Muscle of arm (tissue), 1 donor: ENCODE measurements at regions not wholly inside any gene's neighbourhood (a gene's known extent, or its start where the extent isn't known, plus 50 kb on each side); places are given as distances from the start of the nearest gene placed in this dataset.
"Not testable (repeated sequence)": the region's sequence is repeated elsewhere in the genome, so short reads cannot be mapped to it uniquely, and the experiment has no call there.

Source experiments
- DNase-seq: peaks from one replicate; pipeline ENCODE4 v3.0.0-alpha.2; 2013

DNA sequence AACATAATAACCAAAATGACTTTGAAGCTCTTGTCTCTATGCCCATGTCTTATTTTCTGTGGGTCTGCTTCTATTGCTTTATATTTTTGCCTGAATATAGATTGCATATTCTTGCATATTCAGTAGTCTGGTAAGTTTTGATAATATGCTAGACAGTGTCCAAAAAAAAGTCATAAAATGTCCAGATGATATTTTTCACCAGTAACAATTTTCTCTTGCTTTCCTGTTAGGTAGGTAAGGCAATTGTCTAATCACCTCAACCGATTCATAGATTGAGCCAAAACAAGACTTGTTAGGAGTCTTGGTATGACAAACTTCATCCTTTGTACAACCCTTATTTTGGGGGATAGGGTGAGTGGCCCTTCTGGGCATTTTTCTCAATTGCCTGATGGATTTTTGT, 277.0 kb upstream of the NRP1 start:
- no peak for DNase-seq

DNA sequence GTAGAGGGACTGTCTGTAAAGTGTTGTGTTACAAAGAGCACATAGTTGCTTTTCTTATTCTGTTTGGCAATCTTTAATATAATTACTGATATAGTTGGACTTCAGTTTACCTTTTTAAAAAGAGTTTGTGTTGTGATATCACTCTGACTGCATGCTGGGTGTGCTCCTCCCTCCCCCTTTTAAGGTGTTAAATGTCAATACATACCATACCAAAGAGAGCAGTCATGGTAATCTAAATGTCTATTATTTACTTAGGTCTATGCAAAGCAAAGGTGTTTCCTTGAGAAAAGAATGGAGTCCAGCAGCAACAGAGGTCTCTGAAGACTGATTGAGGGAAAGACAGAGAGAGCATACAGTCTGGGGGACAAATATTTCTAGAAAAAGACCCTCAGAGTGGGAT, 275.1 kb upstream of the NRP1 start:
- no peak for DNase-seq

GRCh38 chr10:33602278-33602677, 267.8 kb upstream of the NRP1 start:
- DNase-seq = no peak

- no peak for DNase-seq
Measured at GRCh38 chr10:33600381-33600780, 265.9 kb upstream of the NRP1 start.

GRCh38 chr10:33596422-33596821, 262.0 kb upstream of the NRP1 start:
- no peak for DNase-seq

DNA sequence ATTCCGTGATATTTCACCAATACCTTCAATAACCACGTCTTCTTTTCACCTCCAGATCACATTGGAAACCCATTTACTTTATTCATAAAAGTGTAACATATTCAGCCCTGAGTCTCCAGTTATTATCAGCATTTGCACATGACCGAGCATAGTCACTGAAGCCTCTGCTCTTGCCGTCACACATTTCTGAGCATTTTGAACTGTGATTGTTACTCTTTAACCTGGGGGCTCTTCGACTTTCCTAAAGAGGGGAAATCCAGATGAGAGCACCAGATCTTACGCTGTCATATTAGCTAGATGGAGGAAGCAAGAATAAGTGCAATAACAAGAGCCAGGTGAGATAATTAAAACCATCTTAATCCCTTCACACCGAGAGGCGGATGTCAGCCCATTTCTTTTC, 260.0 kb upstream of the NRP1 start:
- DNase-seq = no peak

- no peak for DNase-seq
Measured at GRCh38 chr10:33588974-33589600, 254.6 kb upstream of the NRP1 start.

GRCh38 chr10:33584596-33584995, 250.1 kb upstream of the NRP1 start:
- not testable (repeated sequence) for DNase-seq

DNA sequence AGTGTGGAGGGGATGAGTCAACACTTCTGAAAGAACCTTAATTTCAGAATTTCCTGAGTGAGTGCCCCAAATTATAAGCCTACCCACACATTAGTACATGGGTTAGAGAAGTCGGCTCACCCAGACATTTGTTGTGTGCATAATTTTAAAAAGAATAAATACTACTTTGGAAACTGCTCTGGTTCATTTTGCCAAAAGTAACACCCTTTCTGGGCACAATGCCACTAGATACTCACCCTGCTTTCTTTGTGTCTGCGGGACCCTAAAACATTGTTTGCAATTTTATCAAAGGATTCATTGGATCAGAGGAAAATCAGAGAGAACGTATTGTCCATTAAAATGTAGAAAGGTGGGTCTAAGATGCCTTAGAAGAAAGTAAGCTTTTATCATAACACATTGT, 245.5 kb upstream of the NRP1 start:
- DNase-seq = no peak

GRCh38 chr10:33573606-33574005, 239.1 kb upstream of the NRP1 start:
- no peak for DNase-seq

- no peak for DNase-seq
Measured at GRCh38 chr10:33571616-33572015, 237.1 kb upstream of the NRP1 start.

DNA sequence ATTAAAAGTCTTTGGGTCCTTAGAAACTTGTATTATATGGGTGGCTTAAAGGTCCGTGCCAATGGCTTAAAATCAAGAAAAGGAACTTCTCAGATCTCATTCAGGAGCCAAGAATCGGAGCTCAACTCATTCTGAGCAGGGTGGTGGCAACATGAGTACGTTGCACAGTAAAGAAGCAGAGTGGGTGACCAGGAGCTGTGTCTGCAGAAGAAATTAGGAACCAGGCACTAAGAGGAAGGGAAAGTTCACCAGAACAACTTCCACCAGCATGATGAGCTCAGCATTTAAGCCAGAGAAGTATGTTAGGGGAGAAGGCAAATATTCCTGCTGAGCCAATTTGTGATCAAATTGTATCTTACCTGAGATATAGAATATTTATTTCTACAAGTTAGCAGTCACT, 236.0 kb upstream of the NRP1 start:
- DNase-seq = peak; percentile 14

- no peak for DNase-seq
Measured at GRCh38 chr10:33569702-33570101, 235.2 kb upstream of the NRP1 start.

DNA sequence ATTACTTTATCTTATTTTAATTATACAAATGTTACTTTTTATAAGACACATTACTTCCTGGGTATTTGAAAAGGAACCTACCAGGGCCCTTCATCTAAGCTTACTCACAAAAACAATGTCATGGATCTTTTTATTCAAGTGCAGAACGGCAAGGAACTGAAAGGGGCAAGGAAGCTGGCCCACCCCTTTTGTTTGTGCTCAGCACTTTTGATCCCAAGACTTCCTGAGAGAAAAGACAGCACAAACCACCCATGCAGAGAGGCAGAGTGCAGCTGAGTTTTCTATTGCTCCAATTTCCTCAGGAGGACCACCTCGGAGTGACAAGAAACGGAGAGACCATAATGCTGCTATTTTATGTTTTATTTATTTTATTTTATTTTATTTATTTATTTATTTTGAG, 232.0 kb upstream of the NRP1 start:
- no peak for DNase-seq

DNA sequence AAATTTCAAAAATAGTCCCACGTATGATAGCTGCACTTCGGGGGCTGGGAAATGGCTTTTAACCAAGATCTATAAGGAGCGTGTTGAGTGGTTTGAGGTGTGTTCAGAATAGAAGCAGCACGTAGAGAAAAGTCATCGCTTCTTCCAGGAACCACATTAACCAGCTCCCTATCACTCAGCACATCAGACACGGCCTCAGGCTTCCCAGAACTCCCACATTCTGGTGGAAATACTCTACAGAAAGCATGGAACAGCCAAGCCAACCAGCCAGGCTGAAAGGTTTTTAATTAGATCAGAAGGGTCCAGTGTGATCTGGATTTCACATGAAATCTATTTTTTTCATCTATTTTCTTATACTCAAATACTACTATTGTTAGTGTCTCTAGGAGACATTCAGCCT, 231.5 kb upstream of the NRP1 start:
- DNase-seq = no peak

GRCh38 chr10:33565231-33565630, 230.8 kb upstream of the NRP1 start:
- no peak for DNase-seq

GRCh38 chr10:33559105-33559504, 224.6 kb upstream of the NRP1 start:
- peak; percentile 29 for DNase-seq

DNA sequence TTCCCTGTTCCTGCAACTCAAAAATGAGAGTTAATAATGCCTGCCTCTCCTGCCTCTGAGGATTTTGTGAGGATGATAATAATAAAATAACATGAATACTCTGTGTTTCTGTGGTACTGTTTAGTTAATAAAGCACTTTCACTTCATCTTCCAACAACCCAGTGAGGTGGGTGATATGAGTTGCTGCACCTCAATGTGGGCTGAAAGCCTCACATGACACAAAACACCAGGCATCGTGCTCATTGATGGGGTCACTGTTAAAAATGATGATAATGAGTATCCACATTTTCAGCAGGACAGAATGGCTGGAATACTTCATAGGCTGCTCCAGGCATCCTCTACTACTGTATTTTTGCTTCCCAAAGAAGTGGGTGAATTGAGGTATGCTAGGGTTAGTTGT, 222.8 kb upstream of the NRP1 start:
- no peak for DNase-seq

DNA sequence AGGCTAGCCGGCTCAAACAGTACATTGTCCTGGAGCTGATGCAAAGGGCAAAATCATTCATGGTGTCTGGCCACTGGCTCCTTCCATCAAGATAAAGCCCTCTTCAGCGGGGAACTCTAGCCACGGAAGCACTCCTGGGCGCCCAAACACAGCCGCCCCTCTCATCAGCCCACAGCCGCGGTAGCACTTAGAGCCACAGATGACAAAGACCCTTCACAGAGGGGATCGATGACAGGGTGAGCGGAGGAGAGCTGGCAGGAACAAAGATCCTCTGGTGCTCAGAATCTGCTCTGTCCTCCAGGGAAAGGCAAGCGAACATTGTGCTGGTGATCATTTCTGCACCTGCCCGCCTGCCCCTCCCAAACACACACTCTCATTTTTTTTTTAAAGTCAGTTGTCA, 222.2 kb upstream of the NRP1 start:
- DNase-seq = no peak

DNA sequence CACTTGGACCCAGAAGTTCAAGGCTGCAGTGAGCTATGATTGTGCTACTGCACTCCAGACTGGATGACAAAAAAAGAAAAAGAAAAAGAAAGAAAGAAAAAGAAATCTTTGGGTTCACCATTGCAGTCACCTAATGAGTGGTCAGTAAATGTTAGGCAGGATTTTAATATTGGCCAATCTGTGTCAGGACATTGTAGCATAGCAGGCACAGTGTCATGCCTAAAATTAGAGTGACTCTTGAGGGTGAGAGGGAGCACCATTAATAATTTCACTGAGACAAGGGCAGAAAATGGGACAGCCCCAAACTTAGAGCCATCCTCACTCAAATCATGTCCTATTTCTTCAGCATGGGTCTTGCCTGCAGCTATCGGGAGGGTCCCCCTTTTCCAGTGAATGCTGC, 221.6 kb upstream of the NRP1 start:
- no peak for DNase-seq

DNA sequence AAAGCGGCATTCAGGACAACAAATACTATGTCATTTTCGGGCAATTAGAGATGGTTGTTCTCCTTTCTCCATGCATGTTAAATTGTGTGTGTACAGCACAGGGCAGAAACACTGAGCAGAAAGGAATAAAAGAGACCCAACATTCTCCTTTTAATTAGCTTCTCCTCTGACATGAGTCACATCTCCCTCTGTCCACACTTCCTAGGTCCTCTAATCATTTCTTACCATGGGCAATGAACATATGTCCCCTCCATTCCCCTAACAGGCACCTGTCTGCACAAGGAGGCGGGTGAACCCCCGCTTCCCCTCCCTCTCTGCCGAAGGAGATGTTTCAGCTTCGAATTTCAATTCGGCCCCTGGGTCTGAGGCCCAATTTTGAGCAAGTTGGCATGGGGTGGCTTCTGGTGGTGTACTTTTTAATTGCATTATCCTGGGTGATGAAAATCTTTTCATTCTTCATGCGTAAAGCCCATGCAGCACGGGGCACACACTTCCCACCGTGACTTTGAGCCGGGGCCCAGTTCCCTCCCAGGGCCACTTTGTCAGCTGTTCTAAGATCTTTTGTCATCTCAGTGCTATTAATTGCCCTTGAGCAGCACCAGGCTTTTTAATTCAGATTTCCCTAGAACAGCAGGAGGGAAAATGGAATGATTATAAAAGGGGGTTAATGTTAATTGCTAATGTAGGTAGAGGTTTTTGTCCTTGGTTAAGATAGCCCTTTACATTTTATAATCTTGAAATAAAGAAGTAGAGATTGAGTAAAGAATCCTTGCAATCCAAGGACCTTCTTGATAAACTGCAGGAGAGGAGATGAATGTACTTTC, 219.5 kb upstream of the NRP1 start:
- DNase-seq = no peak

GRCh38 chr10:33552290-33552689, 217.8 kb upstream of the NRP1 start:
- DNase-seq = no peak

GRCh38 chr10:33550811-33551210, 216.3 kb upstream of the NRP1 start:
- no peak for DNase-seq

- no peak for DNase-seq
Measured at GRCh38 chr10:33547976-33548375, 213.5 kb upstream of the NRP1 start.
